MM.1S (cell line): ENCODE measurements at regions not wholly inside any gene's neighbourhood (a gene's known extent, or its start where the extent isn't known, plus 50 kb on each side); places are given as distances from the start of the nearest gene placed in this dataset.

Source experiments
- DNase-seq: peaks from one replicate; pipeline ENCODE4 v3.0.0-alpha.2; 2015
- H2AFZ ChIP-seq: fragments of 300-600 bp; sonication (generic); 2 replicates; pipeline ENCODE4 v1.6.0; 2016; ENCODE audit warnings: antibody characterized with exemption, low read length
- H3F3A ChIP-seq: fragments of 300-600 bp; sonication (generic); 2 replicates; pipeline ENCODE4 v1.6.1; 2016; ENCODE audit warnings: mild to moderate bottlenecking, antibody characterized with exemption, low read length, moderate library complexity, mixed read lengths; ENCODE audit not compliant: insufficient read depth
- H3K27ac ChIP-seq: fragments of 300-600 bp; sonication (generic); 2 replicates; pipeline ENCODE4 v1.5.1; 2016; ENCODE audit warnings: mild to moderate bottlenecking, low read length
- H3K27me3 ChIP-seq: fragments of 300-600 bp; sonication (generic); replicated peaks from 2 replicates; pipeline ENCODE4 v1.6.0; 2016; ENCODE audit warnings: low read length; ENCODE audit not compliant: insufficient read depth
- H3K36me3 ChIP-seq: fragments of 300-600 bp; sonication (generic); replicated peaks from 2 replicates; pipeline ENCODE4 v1.6.1; 2016; ENCODE audit warnings: mild to moderate bottlenecking, low read length, mixed read lengths; ENCODE audit not compliant: insufficient read depth
- H3K4me1 ChIP-seq: fragments of 300-600 bp; sonication (generic); 2 replicates; pipeline ENCODE4 v1.6.1; 2016; ENCODE audit warnings: low read length, mixed read lengths
- H3K4me2 ChIP-seq: fragments of 300-600 bp; sonication (generic); 2 replicates; pipeline ENCODE4 v1.6.0; 2016; ENCODE audit warnings: low read depth, low read length
- H3K4me3 ChIP-seq: fragments of 300-600 bp; sonication (generic); 2 replicates; pipeline ENCODE4 v1.5.1; 2016; ENCODE audit warnings: low read length, mixed read lengths
- H3K79me2 ChIP-seq: fragments of 300-600 bp; sonication (generic); 2 replicates; pipeline ENCODE4 v1.6.1; 2016; ENCODE audit warnings: mixed run types, low read length, mixed read lengths
- H3K9ac ChIP-seq: fragments of 300-600 bp; sonication (generic); 2 replicates; pipeline ENCODE4 v1.6.1; 2016; ENCODE audit warnings: low read length, mixed read lengths
- H3K9me2 ChIP-seq: fragments of 300-600 bp; sonication (generic); replicated peaks from 2 replicates; pipeline ENCODE4 v1.6.1; 2016; ENCODE audit warnings: mild to moderate bottlenecking, low read length, mixed read lengths; ENCODE audit not compliant: insufficient read depth
- H3K9me3 ChIP-seq: fragments of 300-600 bp; sonication (generic); replicated peaks from 2 replicates; pipeline ENCODE4 v1.6.1; 2016; ENCODE audit warnings: mild to moderate bottlenecking, low read length, mixed read lengths; ENCODE audit not compliant: insufficient read depth
- H4K20me1 ChIP-seq: fragments of 300-600 bp; sonication (generic); 2 replicates; pipeline ENCODE4 v1.6.1; 2016; ENCODE audit warnings: mild to moderate bottlenecking, low read length, moderate library complexity, mixed read lengths; ENCODE audit not compliant: insufficient read depth
- CTCF ChIP-seq: fragments of 300-600 bp; sonication (generic); IDR thresholded peaks from 2 replicates; pipeline ENCODE4 v1.5.1; 2016; ENCODE audit warnings: antibody characterized with exemption, low read length, mixed read lengths
- EZH2 ChIP-seq: fragments of 300-600 bp; sonication (generic); optimal IDR thresholded peaks from 2 replicates; pipeline ENCODE3; 2017; ENCODE audit warnings: low read depth, mild to moderate bottlenecking, antibody characterized with exemption, low read length, mixed read lengths
- EZH2phosphoT487 ChIP-seq: fragments of 300-600 bp; sonication (generic); IDR thresholded peaks from 2 replicates; pipeline ENCODE4 v1.6.1; 2018; ENCODE audit warnings: antibody characterized with exemption, low read length

- Histone ChIP-seq H3K4me1 (no peaks in the 10 kb centered on the region), H3K9ac (no peak overlapping the region), H3K27ac (no peak overlapping the region), H3K27me3 (no peaks in the 10 kb centered on the region), H3K4me2 (no peak overlapping the region), H3K9me3 (no peaks in the 10 kb centered on the region), H3F3A (no peaks in the 10 kb centered on the region), H3K9me2 (no peaks in the 10 kb centered on the region), H3K36me3 (no peaks in the 10 kb centered on the region), H3K79me2 (no peaks in the 10 kb centered on the region), H3K4me3 (no peak overlapping the region), H4K20me1 (no peaks in the 10 kb centered on the region), H2AFZ (no peak overlapping the region)
- DNase-seq, result no peak
- no peak for TF ChIP-seq EZH2phosphoT487
- TF ChIP-seq EZH2, result no peak
- TF ChIP-seq CTCF, result no peak
Observed at GRCh38 chr9:3664044-3664443, 138.2 kb upstream of the RFX3 start.

DNA sequence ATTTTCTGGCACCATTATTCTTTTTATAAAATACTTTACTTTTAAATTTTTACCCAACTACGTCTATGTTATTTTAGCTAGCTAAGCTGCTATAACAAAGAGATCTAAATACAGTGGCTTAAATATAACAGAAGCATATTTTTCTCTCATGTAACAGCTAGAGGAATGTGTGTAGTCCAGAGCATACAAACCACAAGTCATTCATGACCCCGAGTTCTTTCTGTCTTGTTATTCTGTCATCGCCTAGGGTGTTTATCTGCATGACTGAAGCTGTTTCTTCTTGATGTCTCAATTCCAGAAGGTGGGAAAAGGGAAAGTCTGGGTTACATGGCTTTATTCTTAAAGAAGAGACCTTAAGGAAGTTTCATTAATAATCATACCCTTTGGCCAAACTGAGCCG is 136.9 kb upstream of the RFX3 start:
- H3F3A ChIP-seq, result no peaks in the 10 kb centered on the region

GRCh38 chr9:3660936-3661335 is 135.1 kb upstream of the RFX3 start:
- Histone ChIP-seq H4K20me1 (no peaks in the 10 kb centered on the region), H3K27ac (no peak overlapping the region)
- DNase-seq, result no peak

More for the DNA sequence above, 136.9 kb upstream of the RFX3 start:
- DNase-seq, result no peak
- H3K36me3 ChIP-seq, result no peaks in the 10 kb centered on the region
- no peaks in the 10 kb centered on the region for H3K9me3 ChIP-seq
- no peaks in the 10 kb centered on the region for H3K9me2 ChIP-seq
- no peak overlapping the region for H3K4me3 ChIP-seq
- no peak for TF ChIP-seq EZH2
- no peak for TF ChIP-seq CTCF
- no peak for TF ChIP-seq EZH2phosphoT487
- H3K4me1 ChIP-seq, result no peaks in the 10 kb centered on the region
- no peak overlapping the region for H3K27ac ChIP-seq
- H3K79me2 ChIP-seq, result no peaks in the 10 kb centered on the region
- no peaks in the 10 kb centered on the region for H4K20me1 ChIP-seq
- H2AFZ ChIP-seq, result no peak overlapping the region
- no peak overlapping the region for H3K9ac ChIP-seq
- H3K4me2 ChIP-seq, result no peak overlapping the region
- no peaks in the 10 kb centered on the region for H3K27me3 ChIP-seq

More at GRCh38 chr9:3660936-3661335, 135.1 kb upstream of the RFX3 start:
- H3K9me3 ChIP-seq, result no peaks in the 10 kb centered on the region
- no peaks in the 10 kb centered on the region for H3K36me3 ChIP-seq
- no peak overlapping the region for H2AFZ ChIP-seq
- no peaks in the 10 kb centered on the region for H3K27me3 ChIP-seq
- no peaks in the 10 kb centered on the region for H3K79me2 ChIP-seq
- H3K4me2 ChIP-seq, result no peak overlapping the region
- no peaks in the 10 kb centered on the region for H3K4me1 ChIP-seq
- H3K9me2 ChIP-seq, result no peaks in the 10 kb centered on the region
- H3F3A ChIP-seq, result no peaks in the 10 kb centered on the region
- H3K4me3 ChIP-seq, result no peak overlapping the region
- no peak overlapping the region for H3K9ac ChIP-seq
- TF ChIP-seq CTCF, result no peak
- no peak for TF ChIP-seq EZH2
- TF ChIP-seq EZH2phosphoT487, result no peak
